NCI-H1694 (cell line): ENCODE measurements at regions not wholly inside any gene's neighbourhood (a gene's known extent, or its start where the extent isn't known, plus 50 kb on each side); places are given as distances from the start of the nearest gene placed in this dataset.
A peak's percentile ranks its signal among the peaks of the same experiment; 100 is the strongest.
"Not testable (repeated sequence)": the region's sequence is repeated elsewhere in the genome, so short reads cannot be mapped to it uniquely, and the experiment has no call there.

ENCODE experiments used
- DNase-seq: peaks from one replicate; lab custom pipeline; 2025; lab: John Stamatoyannopoulos, UW

GRCh38 chr6:3551716-3552511 is 95.1 kb upstream of the SLC22A23 start:
- no peak for DNase-seq

GRCh38 chr6:3549314-3549940 is 92.6 kb upstream of the SLC22A23 start:
- no peak for DNase-seq

- DNase-seq: no peak
Measured at GRCh38 chr6:3546121-3546520, 89.3 kb upstream of the SLC22A23 start.

- no peak for DNase-seq
Measured at GRCh38 chr6:3545156-3545555, 88.3 kb upstream of the SLC22A23 start.

GRCh38 chr6:3542032-3542640 is 85.3 kb upstream of the SLC22A23 start:
- no peak for DNase-seq

- DNase-seq: no peak
Measured at GRCh38 chr6:3541006-3541585, 84.2 kb upstream of the SLC22A23 start.

- no peak for DNase-seq
Measured at GRCh38 chr6:3540253-3540820, 83.5 kb upstream of the SLC22A23 start.

- no peak for DNase-seq
Measured at GRCh38 chr6:3538536-3538935, 81.7 kb upstream of the SLC22A23 start.

GRCh38 chr6:3536901-3537300 is 80.1 kb upstream of the SLC22A23 start:
- no peak for DNase-seq

GRCh38 chr6:3535776-3536435 is 79.1 kb upstream of the SLC22A23 start:
- DNase-seq: no peak

GRCh38 chr6:3535033-3535775 is 78.4 kb upstream of the SLC22A23 start:
- no peak for DNase-seq

- DNase-seq: no peak
Measured at GRCh38 chr6:3534599-3534998, 77.7 kb upstream of the SLC22A23 start.

- no peak for DNase-seq
Measured at GRCh38 chr6:3533981-3534380, 77.1 kb upstream of the SLC22A23 start.

- no peak for DNase-seq
Measured at GRCh38 chr6:3532296-3532916, 75.6 kb upstream of the SLC22A23 start.

GRCh38 chr6:3531481-3531880 is 74.6 kb upstream of the SLC22A23 start:
- DNase-seq: no peak

- DNase-seq: no peak
Measured at GRCh38 chr6:3530515-3530914, 73.7 kb upstream of the SLC22A23 start.

GRCh38 chr6:3529721-3530120 is 72.9 kb upstream of the SLC22A23 start:
- no peak for DNase-seq

- DNase-seq: no peak
Measured at GRCh38 chr6:3529232-3529631, 72.4 kb upstream of the SLC22A23 start.

- not testable (repeated sequence) for DNase-seq
Measured at GRCh38 chr6:3528081-3528671, 71.3 kb upstream of the SLC22A23 start.

GRCh38 chr6:3527651-3527977 is 70.8 kb upstream of the SLC22A23 start:
- DNase-seq: peak; percentile 7
